ENCODE measurements at regions not wholly inside any gene's neighbourhood (a gene's known extent, or its start where the extent isn't known, plus 50 kb on each side); places are given as distances from the start of the nearest gene placed in this dataset.

DNA sequence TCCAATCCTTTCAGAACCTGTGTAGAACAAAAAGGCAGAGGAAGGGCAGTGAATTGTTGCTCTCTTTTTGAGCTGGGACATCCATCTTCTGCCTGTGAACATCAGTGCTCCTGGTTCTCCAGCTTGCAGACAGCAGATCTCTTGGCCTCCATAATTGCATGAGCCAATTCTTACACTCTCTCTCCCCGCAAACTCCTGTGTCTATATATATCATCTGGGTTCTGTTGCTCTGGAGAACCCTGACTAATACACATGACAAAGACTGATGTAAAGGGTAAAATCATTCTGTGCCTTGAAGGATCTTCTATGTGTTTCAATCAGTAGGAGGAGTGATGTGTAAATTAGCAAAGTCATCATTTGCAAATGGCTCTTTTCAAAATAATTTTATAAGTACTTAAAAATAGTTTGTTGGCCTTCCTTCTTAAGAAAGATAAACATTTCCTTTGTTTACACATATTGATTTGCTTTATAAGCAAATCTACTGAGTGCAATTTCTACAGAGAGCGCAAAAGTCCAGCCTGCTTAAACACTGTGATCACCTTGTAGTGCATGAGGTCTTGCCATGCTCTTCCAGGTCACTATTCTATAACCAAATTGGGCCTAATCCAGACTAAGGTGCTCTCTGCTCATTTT, 154.9 kb upstream of the ANKRD28 start:
- DNase-seq (ENCODE audit: low read depth in 2 of 2) = no peak

DNA sequence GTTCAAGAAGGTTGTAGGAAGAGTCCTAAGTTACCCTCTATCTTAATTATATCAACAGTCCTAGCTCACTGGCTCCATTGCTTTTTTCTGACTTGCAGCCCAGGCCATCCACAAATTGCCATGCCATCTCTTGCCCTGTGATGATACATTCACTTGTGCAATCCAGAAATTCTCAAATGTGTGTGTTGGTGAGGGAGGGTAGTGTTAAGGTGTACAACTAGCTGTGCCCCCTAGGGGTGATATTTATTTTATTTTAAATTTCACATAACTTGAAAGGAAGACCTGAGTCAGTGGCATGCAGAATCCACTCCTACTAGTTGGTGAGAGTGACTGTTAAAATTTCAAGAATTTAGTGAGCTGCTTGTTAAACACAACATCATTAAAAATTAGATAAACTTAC, 156.1 kb upstream of the ANKRD28 start:
- DNase-seq (ENCODE audit: low read depth in 2 of 2) = no peak

DNA sequence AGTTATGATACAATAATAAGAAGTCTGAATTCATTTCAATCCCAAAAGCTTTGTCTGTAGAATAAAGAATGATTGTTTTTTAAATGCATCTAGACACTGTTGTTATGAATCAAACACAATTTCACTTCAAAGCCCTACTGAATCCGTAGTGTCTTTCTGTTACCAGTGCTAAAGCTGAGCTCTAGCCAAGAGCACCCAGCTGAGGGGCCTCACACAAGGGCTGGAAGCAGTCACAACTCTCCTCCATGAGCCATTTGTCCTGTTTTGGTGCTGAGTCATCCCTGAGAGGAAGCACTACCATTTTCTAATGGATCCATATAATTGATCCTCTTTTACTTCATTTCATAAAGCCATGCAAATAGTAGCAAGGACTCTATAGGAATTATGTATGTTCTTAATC, 158.2 kb upstream of the ANKRD28 start:
- no peak for DNase-seq (ENCODE audit: low read depth in 2 of 2)

DNA sequence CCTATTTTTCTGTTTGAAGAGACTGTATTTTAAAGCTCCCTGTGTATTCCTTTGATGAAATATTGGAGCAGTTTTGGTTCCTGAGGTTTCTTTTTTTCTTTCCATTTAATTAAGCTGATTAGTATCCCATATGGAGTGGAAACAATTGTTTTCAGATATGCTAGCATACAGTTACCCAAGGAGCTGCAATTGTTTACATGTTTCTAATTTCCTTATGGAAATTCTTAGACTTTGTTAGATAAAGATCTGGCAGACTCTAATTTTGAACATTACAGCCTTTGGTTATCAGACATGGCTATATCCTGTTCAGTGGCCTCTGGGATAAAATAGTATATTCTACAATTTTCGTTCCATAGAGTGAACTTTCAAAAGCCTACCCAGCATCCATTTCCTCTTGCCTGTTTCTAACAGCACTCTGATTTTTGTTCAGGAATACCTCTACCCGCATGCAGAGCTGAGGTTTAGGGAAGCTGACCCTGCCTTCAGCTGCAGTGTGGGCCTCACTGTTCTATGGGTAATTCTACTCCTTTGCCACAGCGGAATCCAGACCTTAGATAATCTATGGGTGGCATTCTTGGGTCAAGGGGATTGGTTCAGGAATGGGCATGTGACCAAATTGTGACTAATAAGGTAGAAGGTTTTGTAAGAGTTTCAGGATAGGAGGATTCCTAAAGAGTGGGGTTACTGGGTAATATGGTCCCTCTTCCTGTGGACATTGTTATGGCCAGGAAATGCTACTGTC, 161.1 kb upstream of the ANKRD28 start:
- no peak for DNase-seq (ENCODE audit: low read depth in 2 of 2)

DNA sequence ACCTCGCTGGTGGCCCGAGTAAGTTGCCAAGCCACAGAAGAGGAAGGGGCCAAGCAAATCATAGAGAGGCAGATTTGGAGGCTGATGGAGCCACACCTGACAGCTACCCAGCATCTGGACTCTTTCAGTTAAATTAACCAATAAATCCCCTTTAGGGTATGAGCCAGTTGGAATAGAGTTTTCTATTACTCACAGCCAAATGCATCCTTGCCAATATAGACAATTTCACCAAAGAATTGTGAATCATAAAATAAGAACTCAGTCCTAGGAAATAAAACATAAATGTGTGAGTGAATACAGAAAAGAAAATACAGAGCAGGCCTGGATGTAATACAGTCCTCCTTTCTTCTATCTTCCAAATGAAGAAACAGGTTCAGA, 161.6 kb upstream of the ANKRD28 start:
- no peak for DNase-seq (ENCODE audit: low read depth in 2 of 2)

DNA sequence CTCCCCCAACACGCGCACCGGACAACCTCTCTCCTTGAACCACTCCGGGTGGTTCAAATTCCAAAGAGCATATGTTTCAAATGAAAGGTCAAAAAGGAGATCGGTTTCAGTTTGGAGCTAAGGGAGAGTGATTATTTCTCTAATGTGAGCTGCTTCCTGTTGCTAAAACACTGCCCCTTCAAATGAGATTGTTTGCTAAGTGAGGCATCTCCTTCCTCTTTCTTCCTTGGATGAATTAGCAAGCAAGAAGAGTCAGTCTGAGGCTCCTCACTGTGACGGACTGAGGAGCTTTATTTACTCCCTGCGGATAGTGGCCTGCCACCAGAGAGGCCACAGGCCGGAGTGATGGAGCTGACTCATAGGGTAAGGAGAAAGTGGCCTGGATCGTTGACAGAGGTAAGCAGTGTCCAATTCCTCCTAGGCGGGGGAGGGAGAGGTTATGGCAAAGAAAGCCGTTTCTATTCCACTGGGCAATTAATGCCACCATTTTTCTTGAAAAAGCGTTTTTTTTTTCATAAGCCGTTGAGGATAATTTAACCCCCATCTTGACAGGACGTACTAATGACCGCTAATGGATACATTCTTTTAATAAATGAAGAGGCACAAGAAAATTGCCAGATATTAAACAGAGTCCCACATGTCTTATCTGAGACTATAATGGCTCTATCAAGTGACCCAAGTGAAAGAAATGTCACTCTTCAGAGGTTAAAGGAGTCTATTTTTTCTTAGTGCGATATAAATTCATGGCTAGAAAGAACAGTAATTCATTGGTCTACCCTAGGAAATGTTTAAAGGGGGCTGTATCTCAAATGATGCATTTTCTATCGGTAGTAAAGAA, 167.0 kb upstream of the ANKRD28 start:
- DNase-seq (ENCODE audit: low read depth in 2 of 2) = no peak

DNA sequence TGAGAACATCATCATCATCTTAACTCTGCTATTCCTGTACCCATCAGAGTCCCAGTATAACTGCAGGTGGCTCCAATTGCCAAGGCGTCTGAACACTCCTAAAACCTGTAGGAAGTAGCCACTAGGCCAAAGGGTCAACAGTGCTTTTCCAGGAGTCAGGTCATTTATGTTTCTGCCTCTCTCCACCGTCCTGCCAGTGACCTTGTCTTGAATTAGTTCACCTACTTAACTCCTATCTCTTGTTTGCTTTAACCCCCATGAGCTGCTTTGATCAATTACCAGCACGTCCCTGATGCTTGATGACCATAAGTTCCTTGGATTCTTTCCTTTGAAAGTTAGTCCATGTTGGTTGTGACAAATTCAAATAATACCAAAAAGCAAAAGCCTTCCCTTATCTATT, 169.8 kb upstream of the ANKRD28 start:
- DNase-seq (ENCODE audit: low read depth in 2 of 2) = no peak

DNA sequence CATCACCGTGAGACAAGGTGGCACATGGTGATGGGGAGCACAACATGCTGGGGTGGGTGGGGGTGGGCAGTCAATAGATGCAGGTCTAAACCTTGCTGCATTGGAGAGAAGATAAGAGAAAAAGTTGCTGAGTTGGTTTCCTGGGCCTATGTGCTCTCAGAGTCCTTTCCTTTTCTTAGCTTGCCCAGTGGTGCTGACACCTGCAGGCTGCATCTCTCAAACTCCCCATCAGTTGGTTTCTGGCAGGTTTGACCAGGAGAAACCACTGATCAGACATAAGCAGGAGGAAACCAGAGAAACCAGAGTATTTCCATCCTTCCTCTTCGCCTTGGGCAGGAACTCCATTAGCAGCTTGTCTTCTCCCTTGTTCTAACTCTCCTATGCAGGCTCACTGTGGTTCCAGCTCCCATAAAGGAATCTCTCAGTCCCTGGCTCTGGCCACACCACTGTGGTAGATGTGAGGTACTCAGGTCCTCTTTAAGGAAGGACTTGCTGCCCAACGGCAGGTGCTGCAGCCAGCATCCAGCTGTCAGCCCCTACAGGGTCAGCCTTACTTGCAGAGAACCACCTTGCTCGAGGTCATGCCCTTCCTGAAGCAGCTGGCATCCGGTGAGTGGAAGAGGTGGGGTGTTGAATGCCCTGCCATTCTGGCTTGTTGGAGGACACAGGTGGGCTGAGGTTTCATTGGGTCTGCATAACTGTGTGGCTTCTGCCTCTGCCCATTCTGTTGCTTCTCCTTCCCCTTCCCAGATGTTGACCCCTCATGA, 172.3 kb upstream of the ANKRD28 start:
- DNase-seq (ENCODE audit: low read depth in 2 of 2) = no peak

DNA sequence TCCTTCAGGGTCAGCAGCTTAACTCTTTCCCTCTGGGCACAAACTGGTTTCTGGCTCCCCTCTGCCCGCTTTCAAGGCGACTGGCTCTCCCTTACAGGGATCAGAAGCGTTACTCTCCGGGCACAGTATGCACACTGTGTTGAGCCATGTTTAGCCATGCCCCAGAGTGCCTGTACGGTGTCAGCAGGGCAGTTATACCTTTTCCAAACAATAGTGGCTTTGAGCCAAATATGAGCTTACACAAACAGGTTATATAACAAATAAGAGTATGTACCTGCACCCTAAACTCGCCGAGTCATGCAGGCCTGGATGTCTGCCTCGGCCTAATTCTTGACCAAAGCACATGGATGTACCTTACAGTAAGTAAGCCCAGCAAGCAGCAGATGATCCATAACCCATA, 175.6 kb upstream of the ANKRD28 start:
- no peak for DNase-seq (ENCODE audit: low read depth in 2 of 2)

DNA sequence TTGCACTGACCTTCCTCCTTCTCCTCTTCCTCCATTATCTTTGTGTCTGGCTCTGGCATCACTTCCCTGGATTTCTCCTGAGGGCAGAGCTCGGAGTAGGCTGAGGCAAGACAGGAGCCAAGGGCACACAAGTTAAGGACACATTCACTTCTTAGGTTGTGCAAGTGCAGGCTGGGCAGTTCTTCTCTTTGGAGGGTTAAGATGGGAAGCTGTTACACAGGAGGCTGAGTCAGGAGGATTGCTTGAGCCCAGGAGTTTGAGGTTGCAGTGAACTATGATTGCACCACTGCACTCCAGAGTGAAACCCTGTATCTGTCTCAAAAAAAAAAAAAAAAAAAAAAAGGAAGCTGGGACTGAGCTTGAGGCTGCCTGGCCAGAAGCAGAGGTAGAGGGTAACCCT, 176.2 kb upstream of the ANKRD28 start:
- no peak for DNase-seq (ENCODE audit: low read depth in 2 of 2)

DNA sequence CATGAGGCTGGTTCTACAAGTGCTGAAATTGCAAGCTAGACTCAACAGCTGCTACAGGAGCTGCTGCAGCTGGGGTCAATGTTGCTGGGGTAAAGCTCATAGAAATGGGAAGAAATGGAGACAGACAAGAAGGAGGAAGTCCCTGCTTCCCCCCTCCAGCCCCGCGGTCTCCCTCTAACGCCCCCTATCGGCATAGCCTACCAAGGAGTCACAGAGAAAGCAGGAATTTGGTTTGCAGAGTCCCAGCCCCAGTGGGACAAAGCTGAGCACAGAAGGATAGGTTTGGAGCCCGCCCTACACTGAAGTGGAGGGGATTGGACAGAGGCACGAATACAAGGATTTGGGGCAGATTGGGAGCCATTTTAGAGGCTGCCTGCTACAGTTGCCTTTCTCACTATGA, 176.9 kb upstream of the ANKRD28 start:
- DNase-seq (ENCODE audit: low read depth in 2 of 2) = no peak

DNA sequence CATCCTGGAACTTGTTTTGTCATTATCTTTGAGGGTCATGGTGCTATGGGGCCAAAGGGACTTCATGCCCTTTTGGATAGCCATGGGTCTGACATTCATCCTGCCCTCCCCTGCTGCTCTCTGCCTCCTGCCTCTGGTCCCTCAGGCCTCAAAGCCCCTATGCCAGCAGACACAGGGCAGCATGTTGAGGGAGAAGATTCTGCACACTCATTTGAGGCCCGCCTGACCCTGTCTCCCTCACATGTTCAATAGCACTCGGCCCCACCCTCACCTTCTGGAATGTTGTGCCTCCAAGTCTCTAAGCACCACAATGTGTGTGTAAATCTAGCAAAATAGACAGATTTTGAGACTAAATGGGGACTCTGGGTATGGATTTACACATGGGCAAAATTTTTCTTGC, 178.7 kb upstream of the ANKRD28 start:
- DNase-seq (ENCODE audit: low read depth in 2 of 2) = no peak

DNA sequence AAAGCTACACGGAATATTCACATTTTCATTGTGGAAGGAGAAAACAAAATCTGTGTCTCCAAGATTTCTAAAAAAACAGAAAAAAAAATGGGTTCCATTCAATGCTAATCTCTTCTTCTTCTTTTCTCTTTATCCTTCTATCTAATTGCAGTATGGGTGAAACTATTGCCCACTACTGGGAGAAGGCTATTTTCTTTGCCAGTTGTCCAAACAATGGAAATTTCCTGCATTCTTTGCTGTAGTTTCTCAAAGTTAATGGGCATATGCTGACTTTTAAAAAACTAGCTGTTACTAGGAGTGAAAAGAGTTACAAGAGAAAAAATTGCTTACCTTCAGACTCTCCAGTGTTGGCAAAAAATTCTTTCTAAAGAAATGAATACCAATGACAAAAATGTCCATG, 179.3 kb upstream of the ANKRD28 start:
- no peak for DNase-seq (ENCODE audit: low read depth in 2 of 2)

DNA sequence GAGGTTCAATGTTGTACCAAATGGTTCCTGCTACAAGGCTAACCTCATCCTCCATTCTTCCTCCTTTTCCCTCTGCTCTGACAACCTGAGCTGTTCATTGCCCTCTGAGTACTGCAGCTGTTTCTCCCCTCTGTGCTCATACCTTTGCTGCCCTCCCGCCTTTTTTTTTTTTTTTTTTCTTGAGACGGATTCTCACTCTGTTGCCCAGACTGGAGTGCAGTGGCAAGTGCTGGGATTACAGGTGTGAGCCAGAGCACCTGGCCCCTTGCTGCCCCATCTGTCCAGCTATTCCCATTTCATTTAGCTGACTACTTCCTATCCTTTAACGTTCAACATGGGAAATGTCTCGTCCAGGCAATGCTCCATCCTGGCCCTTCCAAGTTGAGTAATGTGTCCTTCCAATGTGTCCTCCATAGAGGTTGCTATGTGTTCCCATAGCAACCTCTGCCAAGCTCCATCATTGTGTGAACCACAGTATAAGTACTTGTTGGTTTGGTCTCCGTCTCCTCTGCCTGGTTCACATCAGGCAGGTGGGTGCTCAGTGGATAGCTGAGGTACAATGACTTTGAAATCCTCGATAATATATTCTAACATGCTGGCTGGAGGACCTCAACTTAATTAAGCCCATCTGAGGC, 179.9 kb upstream of the ANKRD28 start:
- DNase-seq (ENCODE audit: low read depth in 2 of 2) = no peak

DNA sequence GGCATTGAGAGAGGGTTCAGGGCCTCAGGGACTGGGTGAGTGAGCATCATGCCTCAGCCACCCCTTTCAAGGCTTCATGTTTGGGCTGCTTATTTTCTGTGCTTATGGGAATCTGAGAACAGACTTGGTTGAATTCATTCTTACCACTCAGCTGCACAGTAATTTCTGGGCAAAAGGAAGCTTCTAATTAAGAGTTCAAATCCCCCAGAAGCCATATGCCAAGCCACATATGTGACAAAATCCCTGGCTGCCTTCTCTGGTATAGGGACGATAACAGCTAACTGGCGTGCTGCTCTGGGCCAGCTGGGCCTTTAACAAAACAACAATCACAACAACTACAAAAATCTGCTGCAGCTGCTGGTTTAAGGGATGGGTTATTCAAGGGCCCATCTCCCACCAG, 181.0 kb upstream of the ANKRD28 start:
- no peak for DNase-seq (ENCODE audit: low read depth in 2 of 2)

DNA sequence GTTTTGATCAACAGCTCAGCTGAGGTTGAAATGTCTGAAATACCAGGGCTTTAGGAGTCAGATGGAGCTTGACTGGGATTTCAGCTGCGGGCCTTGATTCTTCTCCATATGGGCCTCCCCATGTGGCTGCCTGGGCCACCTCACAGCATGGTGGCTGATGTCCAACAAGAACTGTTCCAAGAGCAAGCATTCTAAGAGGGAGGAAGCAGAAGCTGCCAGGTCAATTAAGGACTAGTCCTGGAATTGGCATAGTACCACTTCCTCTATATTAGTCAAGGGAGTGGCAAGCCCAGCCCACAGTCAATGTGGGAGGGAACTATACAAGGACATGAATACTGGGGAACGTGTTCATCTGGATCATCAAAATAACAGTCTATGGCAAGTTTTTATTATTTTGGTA, 181.7 kb upstream of the ANKRD28 start:
- no peak for DNase-seq (ENCODE audit: low read depth in 2 of 2)

DNA sequence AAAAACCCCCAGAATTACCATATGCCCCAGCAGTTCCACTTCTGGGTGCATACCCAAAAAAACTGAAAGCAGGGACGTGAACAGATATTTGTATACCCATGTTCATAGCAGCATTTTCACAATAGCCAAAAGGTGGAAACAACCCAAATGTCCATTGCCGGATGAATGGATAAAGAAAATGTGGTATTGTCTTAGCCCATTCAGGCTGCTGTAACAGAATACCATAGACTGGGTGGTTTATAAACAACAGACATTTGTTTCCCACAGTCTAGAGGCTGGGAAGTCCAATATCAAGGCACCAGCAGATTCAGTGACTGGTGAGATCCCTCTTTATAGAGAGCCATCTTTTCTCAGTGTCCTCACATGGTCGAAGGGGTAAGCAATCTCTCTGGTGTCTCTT, 182.1 kb upstream of the ANKRD28 start:
- no peak for DNase-seq (ENCODE audit: low read depth in 2 of 2)

DNA sequence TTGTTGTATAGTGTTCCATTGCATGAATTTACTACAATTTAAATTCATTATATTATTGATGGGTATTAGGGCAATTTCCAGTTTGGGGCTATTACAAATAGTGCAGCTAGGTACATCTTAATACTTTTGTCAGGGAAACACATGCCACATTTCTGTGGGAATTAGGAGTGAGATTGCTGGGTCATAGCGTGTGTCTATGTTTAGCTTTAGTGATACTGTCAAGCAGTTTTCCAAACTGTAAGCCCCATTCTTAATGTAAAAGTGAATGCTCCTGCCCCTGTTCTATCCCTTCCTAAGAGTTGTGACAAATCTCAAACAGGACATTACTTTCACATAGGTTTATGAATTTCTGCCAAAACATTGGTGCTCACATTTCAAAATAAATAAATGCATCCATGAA, 184.5 kb upstream of the ANKRD28 start:
- no peak for DNase-seq (ENCODE audit: low read depth in 2 of 2)

DNA sequence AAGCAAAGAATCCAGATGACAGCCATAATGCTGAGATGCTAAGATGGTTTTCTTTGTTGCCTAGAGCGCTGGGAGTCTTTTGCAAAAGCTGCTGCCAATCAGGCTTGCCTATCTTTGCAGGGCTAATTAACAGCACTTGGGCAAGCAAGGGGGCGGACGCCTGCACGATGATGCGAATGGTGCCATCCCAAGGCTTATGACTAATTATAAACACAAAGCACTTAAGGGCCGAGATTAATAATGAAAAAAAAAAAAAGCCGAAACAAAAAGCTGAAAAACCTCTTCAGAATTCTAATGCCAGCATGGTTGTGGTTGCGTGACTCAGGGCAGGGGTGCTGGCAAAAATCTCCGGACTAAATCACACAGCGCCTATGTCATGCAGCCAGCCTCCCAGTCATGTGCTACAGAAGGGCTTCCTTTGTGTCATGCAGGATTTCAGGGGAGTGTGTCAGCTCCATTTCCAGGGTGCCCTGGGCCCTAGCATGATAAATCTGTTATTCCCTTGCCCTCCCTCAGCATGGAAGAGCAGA, 185.0 kb upstream of the ANKRD28 start:
- DNase-seq (ENCODE audit: low read depth in 2 of 2) = no peak

DNA sequence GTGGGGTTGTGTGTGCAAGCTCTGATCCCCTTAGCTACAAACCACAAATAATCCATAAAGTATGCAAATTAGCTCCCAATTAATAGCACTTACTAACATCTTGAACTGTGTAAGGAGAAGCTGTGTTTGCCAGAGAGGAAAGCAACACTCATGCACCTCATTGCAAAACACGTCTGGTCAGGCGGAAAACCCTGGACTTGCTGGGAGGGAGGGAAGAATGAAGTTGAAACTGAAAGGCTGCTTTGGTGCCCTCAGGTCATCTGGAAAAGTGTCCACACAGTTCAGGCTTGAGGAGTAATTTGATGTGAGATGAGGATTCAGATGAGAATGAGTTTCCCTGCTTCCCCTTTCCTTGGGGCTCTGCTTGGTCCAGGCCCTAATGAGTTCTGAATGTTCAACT, 185.5 kb upstream of the ANKRD28 start:
- DNase-seq (ENCODE audit: low read depth in 2 of 2) = no peak

DNA sequence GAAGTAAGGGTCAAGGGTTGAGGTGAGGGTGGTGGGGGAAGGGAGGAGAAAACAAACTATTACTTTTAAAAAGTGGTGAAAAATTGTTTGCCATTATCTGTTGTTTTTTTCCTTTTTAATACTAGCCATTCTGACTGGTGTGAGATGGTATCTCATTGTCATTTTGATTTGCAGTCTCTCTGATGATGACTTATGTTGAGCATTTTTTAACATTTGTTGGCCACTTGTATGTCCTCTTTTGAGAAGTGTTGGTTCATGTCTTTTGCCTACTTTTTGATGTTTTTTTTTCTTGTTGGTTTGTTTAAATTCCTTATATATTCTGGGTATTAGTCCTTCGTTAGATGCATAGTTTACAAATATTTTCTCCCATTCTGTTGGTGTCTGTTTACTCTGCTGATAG, 185.9 kb upstream of the ANKRD28 start:
- no peak for DNase-seq (ENCODE audit: low read depth in 2 of 2)

DNA sequence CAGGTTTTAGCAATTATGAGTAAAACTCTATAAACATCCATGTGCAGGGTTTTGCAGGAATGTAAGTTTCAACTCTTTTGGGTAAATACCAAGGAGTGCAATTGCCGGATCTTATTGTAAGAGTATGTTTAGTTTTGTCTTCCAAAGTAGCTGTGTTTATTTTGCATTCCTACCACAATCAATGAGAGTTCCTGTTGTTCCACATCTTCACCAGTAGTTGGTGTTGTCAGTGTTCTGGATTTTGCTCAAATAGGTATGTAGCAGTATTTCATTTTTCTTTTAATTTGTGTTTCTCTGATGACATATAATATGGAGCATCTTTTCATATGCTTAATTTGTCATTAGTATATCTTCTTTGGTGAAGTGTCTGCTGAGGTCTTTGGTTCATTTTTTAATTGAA, 185.1 kb upstream of the GALNT15 start:
- DNase-seq (ENCODE audit: low read depth in 2 of 2) = no peak
